Stomach (tissue), 8 donors: ENCODE measurements at regions not wholly inside any gene's neighbourhood (a gene's known extent, or its start where the extent isn't known, plus 50 kb on each side); places are given as distances from the start of the nearest gene placed in this dataset.

Experiments used
- DNase-seq, 2 donors: peaks; one replicate each; pipeline versions ENCODE4 v3.0.0 to v3.0.0-alpha.2; 2013 to 2019
- H3K27ac ChIP-seq, 5 donors: fragments of 200-600 bp in 4 of 5; sonication (generic) in 4 of 5; one replicate each; pipeline ENCODE4 v1.5.1; 2013 to 2019; ENCODE audit warnings: mild to moderate bottlenecking in 1 of 5, moderate library complexity in 1 of 5
- H3K27me3 ChIP-seq, 3 donors: fragments of 200-600 bp; sonication (generic); one replicate each; pipeline ENCODE4 v1.5.1; 2017 to 2019; ENCODE audit warnings: mixed run types in 1 of 3
- H3K36me3 ChIP-seq, 4 donors: fragments of 200-600 bp; sonication (generic); 1 replicate in 3 of 4; 2 replicates in 1 of 4; pipeline ENCODE4 v1.5.1; 2016 to 2019
- H3K4me1 ChIP-seq, 4 donors: fragments of 200-600 bp; sonication (generic); one replicate each; pipeline ENCODE4 v1.5.1; 2016 to 2019
- H3K4me3 ChIP-seq, 4 donors: fragments of 200-600 bp; sonication (generic) in 3 of 4; one replicate each; pipeline ENCODE4 v1.5.1; 2016 to 2019; ENCODE audit warnings: mild to moderate bottlenecking in 1 of 4
- H3K9me3 ChIP-seq, 4 donors: fragments of 200-600 bp; sonication (generic); one replicate each; pipeline ENCODE4 v1.5.1; 2016 to 2019
- EP300 ChIP-seq: sonication (generic); formaldehyde crosslinking; IDR thresholded peaks from one replicate; pipeline ENCODE4 v1.6.1; 2017; ENCODE audit warnings: antibody characterized with exemption
- POLR2A ChIP-seq, 4 donors: fragments of 450-650 bp; IDR thresholded peaks; one replicate each; pipeline ENCODE4 v1.6.1; 2016; ENCODE audit warnings: antibody characterized with exemption in 4 of 4, control low read depth in 2 of 4, mild to moderate bottlenecking in 1 of 4, moderate library complexity in 1 of 4
- POLR2AphosphoS5 ChIP-seq, 3 donors: sonication (generic); formaldehyde crosslinking; IDR thresholded peaks; one replicate each; pipeline ENCODE4 v1.6.1; 2016; ENCODE audit warnings: antibody characterized with exemption in 3 of 3
- WGBS, 5 donors: extraction: QIAGEN DNeasy Blood & Tissue Kit in 3 of 5; methylation state at CpG; one replicate each; pipeline versions ENCODE4 v1.1.5 to v1.1.7; 2013 to 2018; 5-methylcytosine and 5-hydroxymethylcytosine counted together
- intact Hi-C: fragments of 100-400 bp; cut with DNase I; formaldehyde crosslinking; loops from one replicate; pipeline ENCODE4 v1.15.1; 2023; ENCODE audit warnings: low total_unique reads
- TF ChIP-seq, protein P1 (sequence below), 7 experiments: fragments of 450-650 bp in 4 of 7; fragments of 200-600 bp in 3 of 7; sonication (generic) in 3 of 7; IDR thresholded peaks; one replicate each; pipeline ENCODE4 v1.5.1; 2016 to 2019; ENCODE audit warnings: antibody characterized with exemption in 7 of 7, control low read depth in 2 of 7, mild to moderate bottlenecking in 1 of 7
- donor health status: healthy with polysubstance abuse.
- donor health status: Bipolar disorder and iron deficiency.
- donor health status: healthy.

DNA sequence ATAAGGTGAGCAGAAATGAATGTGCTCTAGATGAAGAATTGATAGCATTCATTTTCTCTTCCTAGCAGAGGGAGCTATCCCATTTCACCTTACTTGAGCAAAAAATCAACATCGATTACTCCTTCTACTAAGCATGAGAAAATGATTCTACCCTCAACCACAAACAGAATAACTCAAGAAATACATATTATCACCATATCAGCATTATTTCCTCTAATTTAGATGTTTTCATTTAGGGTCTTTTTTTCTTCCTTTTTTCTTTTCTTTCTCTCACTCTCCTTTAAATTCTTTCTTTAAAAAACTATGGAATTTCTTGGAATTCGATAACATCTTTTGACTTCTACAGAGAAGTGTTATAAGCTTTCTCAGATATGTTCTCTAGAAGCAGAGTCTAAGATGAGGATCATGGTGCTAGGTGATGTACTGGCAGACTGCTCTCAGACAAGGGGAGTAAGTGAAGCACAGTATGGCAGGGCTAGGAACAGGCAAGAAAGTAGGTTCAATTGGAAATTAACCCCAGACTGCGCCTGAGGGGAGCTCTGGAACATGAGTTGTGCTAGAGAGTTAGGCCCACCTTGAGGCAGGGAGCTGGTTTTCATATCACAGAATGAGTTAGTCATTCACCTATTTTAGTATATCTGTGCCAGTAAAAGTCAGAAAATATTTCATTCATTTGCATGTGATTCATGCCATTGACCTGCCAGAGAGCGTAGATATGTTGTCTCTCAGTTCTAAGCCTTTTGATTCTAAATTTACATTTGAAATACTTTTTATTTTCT, 279.2 kb upstream of the KCNH8 start:
- Histone ChIP-seq H3K4me1 (no peaks in the 10 kb centered on the region), H3K9me3 (no peaks in the 10 kb centered on the region), H3K27ac (no peak overlapping the region), H3K4me3 (no peak overlapping the region), H3K27me3 (no peaks in the 10 kb centered on the region), H3K36me3 (no peaks in the 10 kb centered on the region)
- 83 to 90% (median 86%) methylated on average over 4 of the region's 4 CpGs for WGBS, 5 donors
- no peak for TF ChIP-seq POLR2A (IDR thresholded peaks at IDR 0.05)
- TF ChIP-seq POLR2AphosphoS5 (IDR thresholded peaks at IDR 0.05): no peak
- TF ChIP-seq EP300: no peak
- TF ChIP-seq, protein P1, sequence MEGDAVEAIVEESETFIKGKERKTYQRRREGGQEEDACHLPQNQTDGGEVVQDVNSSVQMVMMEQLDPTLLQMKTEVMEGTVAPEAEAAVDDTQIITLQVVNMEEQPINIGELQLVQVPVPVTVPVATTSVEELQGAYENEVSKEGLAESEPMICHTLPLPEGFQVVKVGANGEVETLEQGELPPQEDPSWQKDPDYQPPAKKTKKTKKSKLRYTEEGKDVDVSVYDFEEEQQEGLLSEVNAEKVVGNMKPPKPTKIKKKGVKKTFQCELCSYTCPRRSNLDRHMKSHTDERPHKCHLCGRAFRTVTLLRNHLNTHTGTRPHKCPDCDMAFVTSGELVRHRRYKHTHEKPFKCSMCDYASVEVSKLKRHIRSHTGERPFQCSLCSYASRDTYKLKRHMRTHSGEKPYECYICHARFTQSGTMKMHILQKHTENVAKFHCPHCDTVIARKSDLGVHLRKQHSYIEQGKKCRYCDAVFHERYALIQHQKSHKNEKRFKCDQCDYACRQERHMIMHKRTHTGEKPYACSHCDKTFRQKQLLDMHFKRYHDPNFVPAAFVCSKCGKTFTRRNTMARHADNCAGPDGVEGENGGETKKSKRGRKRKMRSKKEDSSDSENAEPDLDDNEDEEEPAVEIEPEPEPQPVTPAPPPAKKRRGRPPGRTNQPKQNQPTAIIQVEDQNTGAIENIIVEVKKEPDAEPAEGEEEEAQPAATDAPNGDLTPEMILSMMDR (IDR thresholded peaks at IDR 0.05): no peak
- DNase-seq: no peak
- intact Hi-C loops: no loop called here

- no peak for DNase-seq
- Histone ChIP-seq H3K4me3 (no peak overlapping the region), H3K27ac (no peak overlapping the region), H3K4me1 (no peaks in the 10 kb centered on the region), H3K36me3 (no peaks in the 10 kb centered on the region), H3K27me3 (no peaks in the 10 kb centered on the region), H3K9me3 (no peaks in the 10 kb centered on the region)
- 53 to 79% (median 69%) methylated on average over 1 of the region's 1 CpG for WGBS, 5 donors
- TF ChIP-seq, protein P1 (IDR thresholded peaks at IDR 0.05): no peak
- TF ChIP-seq EP300: no peak
- TF ChIP-seq POLR2AphosphoS5 (IDR thresholded peaks at IDR 0.05): no peak
- no peak for TF ChIP-seq POLR2A (IDR thresholded peaks at IDR 0.05)
- intact Hi-C loops: no loop called here
Measured at GRCh38 chr3:18866899-18867298, 281.4 kb upstream of the KCNH8 start.

DNA sequence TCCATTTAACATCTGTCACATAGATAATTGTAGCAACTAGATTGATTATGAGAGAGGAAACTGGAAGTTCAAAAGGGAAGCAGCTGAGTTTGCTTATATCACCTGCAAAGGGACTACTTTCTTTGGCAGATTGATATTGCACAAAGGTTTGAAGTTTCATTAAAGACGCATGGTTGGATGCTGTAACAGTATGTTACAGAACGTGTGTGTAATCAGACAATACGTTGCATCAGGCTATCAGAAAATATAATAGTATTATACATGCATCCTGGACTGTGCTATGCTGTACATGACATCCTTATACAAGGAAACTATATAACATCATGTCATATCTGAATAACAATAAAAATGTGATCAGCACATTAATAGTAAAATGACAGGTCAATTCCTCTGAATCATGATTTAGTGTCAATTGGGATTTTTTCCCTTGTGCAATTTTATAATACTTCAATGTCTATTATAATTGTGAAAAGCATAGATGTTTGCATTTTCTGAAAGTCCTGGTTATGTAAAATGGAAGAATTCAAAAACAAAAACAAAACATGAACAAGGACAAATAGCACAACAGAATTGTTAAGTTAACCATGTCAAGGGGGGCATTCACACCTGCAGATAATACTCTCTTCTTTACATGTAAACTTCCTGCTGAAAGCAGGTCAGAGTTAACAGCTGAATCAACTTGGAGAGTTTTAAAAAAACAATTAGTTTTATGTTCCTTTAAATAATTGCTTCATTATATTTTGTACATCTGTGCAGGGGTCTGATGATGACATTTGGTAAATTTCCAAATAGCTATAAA, 283.2 kb upstream of the KCNH8 start:
- WGBS, 5 donors: 73 to 85% (median 74%) methylated on average over 3 of the region's 3 CpGs
- no peak overlapping the region for H3K27ac ChIP-seq
- H3K4me3 ChIP-seq: no peak overlapping the region
- no peaks in the 10 kb centered on the region for H3K36me3 ChIP-seq
- no peaks in the 10 kb centered on the region for H3K27me3 ChIP-seq
- H3K4me1 ChIP-seq: no peaks in the 10 kb centered on the region
- DNase-seq: no peak
- TF ChIP-seq POLR2A (IDR thresholded peaks at IDR 0.05) (no peak), POLR2AphosphoS5 (IDR thresholded peaks at IDR 0.05) (no peak), EP300 (no peak)
- TF ChIP-seq, protein P1 (IDR thresholded peaks at IDR 0.05): no peak
- H3K9me3 ChIP-seq: no peaks in the 10 kb centered on the region
- intact Hi-C loops: no loop called here

GRCh38 chr3:18862077-18862476, 286.2 kb upstream of the KCNH8 start:
- WGBS, 5 donors: 90 to 95% (median 92%) methylated on average over 2 of the region's 2 CpGs
- no peak for TF ChIP-seq POLR2AphosphoS5 (IDR thresholded peaks at IDR 0.05)
- TF ChIP-seq, protein P1 (IDR thresholded peaks at IDR 0.05): no peak
- no peak for TF ChIP-seq POLR2A (IDR thresholded peaks at IDR 0.05)
- no peak for TF ChIP-seq EP300

More at GRCh38 chr3:18862077-18862476, 286.2 kb upstream of the KCNH8 start:
- H3K36me3 ChIP-seq: no peaks in the 10 kb centered on the region
- intact Hi-C loops: no loop called here
- H3K4me1 ChIP-seq: no peaks in the 10 kb centered on the region
- H3K27ac ChIP-seq: no peak overlapping the region
- H3K4me3 ChIP-seq: no peak overlapping the region
- DNase-seq: no peak
- no peaks in the 10 kb centered on the region for H3K9me3 ChIP-seq
- H3K27me3 ChIP-seq: no peaks in the 10 kb centered on the region
